Fibroblast of skin of left biceps (primary cell): ENCODE measurements at regions not wholly inside any gene's neighbourhood (a gene's known extent, or its start where the extent isn't known, plus 50 kb on each side); places are given as distances from the start of the nearest gene placed in this dataset.

Source experiments
- DNase-seq, 2 experiments: peaks; one replicate each; pipeline ENCODE4 v3.0.0-alpha.2; 2013; ENCODE audit warnings: low read depth in 2 of 2

DNA sequence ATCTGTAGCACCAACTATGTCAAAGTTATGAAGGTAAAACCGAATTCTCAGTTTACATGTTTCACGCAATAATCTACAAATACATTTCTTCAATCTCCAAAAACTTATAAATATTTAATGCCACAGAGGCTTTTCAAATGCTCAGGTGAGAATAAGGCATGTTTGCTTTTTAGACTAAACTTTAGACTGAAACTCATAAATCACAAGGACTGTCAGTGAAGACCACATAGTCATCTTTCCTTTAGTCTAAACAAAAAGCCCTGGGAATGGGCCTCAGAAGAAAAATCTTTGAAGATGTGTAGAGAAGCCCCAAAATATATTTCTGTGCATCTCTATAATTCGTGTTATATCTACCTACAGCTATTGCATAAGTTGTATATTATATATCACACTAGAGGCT, 54.5 kb upstream of the DCTD start:
- DNase-seq, result no peak

DNA sequence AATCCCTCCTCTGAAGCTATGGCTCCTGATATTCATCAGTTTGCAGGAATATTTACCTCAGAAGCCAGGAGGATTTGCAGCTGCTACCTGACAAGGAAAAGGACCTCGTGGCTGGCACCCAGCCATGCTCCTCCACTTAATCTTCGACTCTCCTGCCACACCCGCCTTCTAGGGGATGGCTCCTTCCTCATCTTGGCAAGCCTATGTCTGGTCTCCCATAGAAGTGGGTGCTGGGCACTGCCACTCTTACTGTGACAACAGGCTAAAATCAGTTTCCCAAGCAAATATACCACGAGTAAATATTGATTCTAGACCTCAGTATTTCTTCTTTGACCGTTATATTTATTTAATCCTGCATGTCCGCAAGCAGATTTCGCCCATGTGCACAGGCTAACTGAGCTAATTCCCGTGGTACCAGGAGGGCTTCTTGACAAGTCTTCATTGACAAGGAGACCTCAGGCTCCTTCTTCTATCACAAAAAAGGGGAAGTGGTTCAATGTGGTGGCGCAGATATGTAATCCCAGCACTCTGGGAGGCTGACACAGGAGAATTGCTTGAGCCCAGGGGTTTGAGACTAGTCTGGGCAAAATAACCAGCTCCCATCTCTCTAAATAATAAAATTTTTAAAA, 52.6 kb upstream of the DCTD start:
- DNase-seq, result no peak

DNA sequence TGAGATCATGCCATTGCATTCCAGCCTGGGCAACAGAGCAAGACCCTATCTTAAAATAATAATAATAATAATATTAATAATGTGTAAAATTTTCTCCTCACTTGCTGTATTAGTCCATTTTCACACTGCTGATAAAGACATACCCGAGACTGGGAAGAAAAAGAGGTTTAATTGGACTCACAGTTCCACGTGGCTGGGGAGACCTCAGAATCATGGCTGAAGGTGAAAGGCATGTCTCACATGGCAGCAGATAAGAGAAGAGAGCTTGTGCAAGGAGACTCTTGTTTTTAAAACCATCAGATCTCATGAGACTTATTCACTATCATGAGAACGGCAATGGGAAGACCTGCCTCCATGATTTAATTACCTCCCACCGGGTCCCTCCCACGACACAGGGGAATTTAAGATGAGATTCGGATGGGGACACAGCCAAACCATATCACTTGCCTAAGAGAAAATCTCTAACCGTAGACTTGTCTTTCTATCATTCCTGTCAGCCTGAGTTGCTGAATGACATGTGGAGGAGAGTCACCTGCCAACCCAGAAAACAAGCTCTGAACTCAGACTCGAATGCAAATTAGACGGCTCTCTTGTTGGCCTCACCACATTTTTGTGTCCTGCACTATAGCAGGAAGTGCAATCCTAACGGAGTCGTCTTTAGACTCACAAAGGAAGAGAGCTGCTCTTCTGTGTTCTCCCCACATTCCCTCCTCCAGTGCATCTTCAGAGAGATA, 51.9 kb upstream of the DCTD start:
- DNase-seq, result no peak

DNA sequence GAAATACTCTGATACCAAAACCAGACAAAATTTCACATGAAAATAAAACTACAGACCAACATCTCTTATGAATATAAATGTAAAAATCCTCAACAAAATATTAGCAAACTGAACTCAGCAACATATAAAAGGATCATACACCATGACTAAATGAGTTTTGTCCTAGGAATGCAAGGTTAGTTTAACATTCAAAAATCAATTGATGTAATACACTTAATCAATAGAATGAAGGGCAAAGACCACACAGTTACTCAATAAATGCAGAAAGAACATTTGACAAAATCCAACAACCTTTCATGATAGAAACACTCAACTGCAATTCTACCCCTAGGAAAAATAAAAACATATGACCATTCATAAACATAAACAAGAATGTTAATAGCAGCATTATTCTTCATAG, 50.2 kb upstream of the DCTD start:
- DNase-seq, result no peak
